Skeletal muscle tissue (tissue), 3 donors: ENCODE measurements at regions not wholly inside any gene's neighbourhood (a gene's known extent, or its start where the extent isn't known, plus 50 kb on each side); places are given as distances from the start of the nearest gene placed in this dataset.

Experiments used
- H3K27ac ChIP-seq: one replicate; pipeline ENCODE4 v1.7.0; 2013; ENCODE audit warnings: mild to moderate bottlenecking, low read depth, low read length, inconsistent platforms
- H3K27me3 ChIP-seq, 3 donors: one replicate each; pipeline ENCODE4 v1.7.0; 2013; ENCODE audit warnings: low read length in 3 of 3; ENCODE audit not compliant: control insufficient read depth in 3 of 3, insufficient read depth in 3 of 3
- H3K36me3 ChIP-seq, 3 donors: one replicate each; pipeline ENCODE4 v1.7.0; 2013; ENCODE audit warnings: low read length in 3 of 3; ENCODE audit not compliant: control insufficient read depth in 3 of 3, insufficient read depth in 3 of 3
- H3K4me1 ChIP-seq, 3 donors: one replicate each; pipeline ENCODE4 v1.7.0; 2013; ENCODE audit warnings: low read length in 3 of 3, mild to moderate bottlenecking in 3 of 3; ENCODE audit not compliant: control insufficient read depth in 3 of 3, insufficient read depth in 3 of 3
- H3K4me3 ChIP-seq, 3 donors: one replicate each; pipeline ENCODE4 v1.7.0; 2013; ENCODE audit warnings: low read length in 3 of 3
- H3K9ac ChIP-seq, 3 donors: one replicate each; pipeline ENCODE4 v1.7.0; 2013; ENCODE audit warnings: low read length in 3 of 3, mild to moderate bottlenecking in 3 of 3, moderate library complexity in 2 of 3, low read depth in 1 of 3
- H3K9me3 ChIP-seq, 3 donors: one replicate each; pipeline ENCODE4 v1.7.0; 2013; ENCODE audit warnings: low read length in 3 of 3; ENCODE audit not compliant: control insufficient read depth in 3 of 3
- donor health status: Osteomylitis.

DNA sequence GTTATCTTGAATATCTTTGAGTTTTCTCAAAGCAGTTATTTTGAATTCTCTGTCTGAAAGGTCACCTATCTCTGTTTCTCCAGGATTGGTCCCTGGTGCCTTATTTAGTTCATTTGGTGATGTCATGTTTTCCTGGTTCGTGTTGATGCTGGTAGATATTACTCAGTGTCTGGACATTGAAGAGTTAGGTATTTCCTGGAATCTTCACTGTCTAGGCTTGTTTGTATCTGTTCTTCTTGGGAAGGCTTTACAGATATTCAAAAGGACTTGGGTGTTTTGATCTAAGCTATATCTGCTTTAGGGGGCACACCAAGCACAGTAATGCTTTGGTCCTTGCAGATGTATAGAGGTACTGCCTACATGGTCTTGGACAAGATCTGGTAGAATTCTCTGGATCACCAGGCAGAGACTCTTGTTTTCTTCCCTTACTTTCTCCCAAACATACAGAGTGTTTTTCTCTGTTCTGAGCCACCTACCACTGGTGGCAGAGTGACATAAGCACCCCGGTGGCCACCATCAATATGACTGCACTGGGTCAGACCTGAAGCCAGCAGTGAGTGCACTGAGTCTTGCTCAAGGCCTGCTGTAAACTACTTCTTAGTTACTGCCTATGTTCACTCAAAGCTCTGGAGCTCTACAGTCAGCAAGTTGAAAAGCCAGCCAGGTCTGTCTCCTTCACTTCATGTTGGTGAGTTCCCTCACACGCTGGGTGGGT lies 193.5 kb upstream of the AMOT start:
- Histone ChIP-seq H3K27me3 (no peaks in the 10 kb centered on the region), H3K4me1 (no peaks in the 10 kb centered on the region), H3K9ac (no peak overlapping the region), H3K36me3 (no peaks in the 10 kb centered on the region), H3K4me3 (no peak overlapping the region), H3K27ac (no peak overlapping the region), H3K9me3 (no peaks in the 10 kb centered on the region)

DNA sequence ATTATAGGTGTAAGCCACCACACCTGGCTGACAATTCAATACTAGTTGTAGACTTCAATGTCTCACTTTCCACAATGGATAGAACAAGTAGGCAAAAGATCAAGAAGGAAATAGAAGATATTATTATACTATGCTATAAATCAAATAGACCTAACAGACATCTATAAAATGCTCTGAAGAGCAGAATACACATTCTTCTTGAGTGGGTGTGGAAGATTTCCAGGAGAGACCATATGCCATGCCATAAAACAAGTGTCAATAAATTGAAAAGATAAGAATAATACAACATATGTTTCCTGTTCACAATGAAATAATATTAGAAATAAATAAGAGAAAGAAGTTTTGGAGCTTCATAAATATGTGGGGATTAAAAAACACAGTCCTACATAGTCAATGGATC lies 179.3 kb upstream of the AMOT start:
- no peak overlapping the region for H3K9ac ChIP-seq
- no peak overlapping the region for H3K27ac ChIP-seq
- no peaks in the 10 kb centered on the region for H3K9me3 ChIP-seq
- H3K4me3 ChIP-seq = no peak overlapping the region
- H3K27me3 ChIP-seq = no peaks in the 10 kb centered on the region
- H3K36me3 ChIP-seq = no peaks in the 10 kb centered on the region
- no peaks in the 10 kb centered on the region for H3K4me1 ChIP-seq

GRCh38 chrX:113009837-113010236 lies 169.2 kb upstream of the AMOT start:
- peaks cover 0 to 2% (median 0%) of the 10 kb centered on the region in 3 donors for H3K9me3 ChIP-seq
- H3K9ac ChIP-seq = no peak overlapping the region
- H3K27ac ChIP-seq = no peak overlapping the region
- no peaks in the 10 kb centered on the region for H3K4me1 ChIP-seq
- no peak overlapping the region for H3K4me3 ChIP-seq
- H3K36me3 ChIP-seq = no peaks in the 10 kb centered on the region
- H3K27me3 ChIP-seq = no peaks in the 10 kb centered on the region

DNA sequence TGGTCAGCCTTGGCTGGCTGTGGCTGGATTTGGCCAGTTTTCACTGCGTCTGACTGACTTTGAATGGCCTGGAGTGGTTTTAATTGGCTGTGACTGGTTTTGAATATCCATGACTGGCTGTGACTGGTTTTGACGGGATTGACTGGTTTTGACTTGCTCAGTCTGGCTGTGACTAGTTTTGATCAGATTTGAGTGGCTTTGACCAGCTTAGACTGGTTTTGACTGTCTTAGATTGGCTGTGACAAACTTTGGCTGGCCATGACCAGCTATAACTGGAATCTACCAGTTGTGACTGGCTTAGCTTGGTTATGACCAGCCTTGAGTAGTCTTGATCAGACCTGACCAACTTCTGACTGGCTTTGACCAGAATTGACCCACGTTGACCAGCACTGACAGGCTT lies 168.4 kb upstream of the AMOT start:
- Histone ChIP-seq H3K9me3 (peaks cover 0 to 2% (median 0%) of the 10 kb centered on the region in 3 donors), H3K27me3 (no peaks in the 10 kb centered on the region), H3K4me3 (no peak overlapping the region), H3K4me1 (no peaks in the 10 kb centered on the region), H3K27ac (no peak overlapping the region), H3K36me3 (no peaks in the 10 kb centered on the region), H3K9ac (no peak overlapping the region)

GRCh38 chrX:113001836-113002235 lies 161.2 kb upstream of the AMOT start:
- Histone ChIP-seq H3K27ac (no peak overlapping the region), H3K9ac (no peak overlapping the region)

DNA sequence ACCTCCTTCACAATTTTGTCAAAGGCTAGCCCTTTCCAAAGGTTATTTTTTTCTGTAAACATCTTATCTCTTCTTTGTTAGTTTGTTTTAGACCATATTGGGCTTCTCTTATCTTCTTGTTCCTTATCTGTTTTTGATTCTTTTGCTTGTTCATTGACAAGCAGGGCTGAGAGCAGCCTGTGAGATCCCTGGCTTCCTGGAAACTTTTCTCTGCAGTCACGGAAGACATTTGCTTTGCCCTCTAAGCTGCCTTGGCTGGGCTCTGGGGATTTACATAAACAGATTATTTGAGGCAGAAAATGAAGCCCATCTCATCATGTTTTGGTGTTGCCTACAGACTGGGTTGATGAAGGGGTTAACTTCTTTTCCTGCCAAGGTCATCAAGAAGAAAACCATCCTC lies 157.4 kb upstream of the AMOT start:
- H3K4me1 ChIP-seq = no peaks in the 10 kb centered on the region
- no peak overlapping the region for H3K27ac ChIP-seq
- no peaks in the 10 kb centered on the region for H3K27me3 ChIP-seq
- no peaks in the 10 kb centered on the region for H3K36me3 ChIP-seq
- H3K9me3 ChIP-seq = no peaks in the 10 kb centered on the region
- no peak overlapping the region for H3K9ac ChIP-seq
- H3K4me3 ChIP-seq = no peak overlapping the region

More at GRCh38 chrX:113001836-113002235, 161.2 kb upstream of the AMOT start:
- Histone ChIP-seq H3K4me1 (no peaks in the 10 kb centered on the region), H3K9me3 (no peaks in the 10 kb centered on the region), H3K27me3 (no peaks in the 10 kb centered on the region), H3K36me3 (no peaks in the 10 kb centered on the region), H3K4me3 (no peak overlapping the region)

DNA sequence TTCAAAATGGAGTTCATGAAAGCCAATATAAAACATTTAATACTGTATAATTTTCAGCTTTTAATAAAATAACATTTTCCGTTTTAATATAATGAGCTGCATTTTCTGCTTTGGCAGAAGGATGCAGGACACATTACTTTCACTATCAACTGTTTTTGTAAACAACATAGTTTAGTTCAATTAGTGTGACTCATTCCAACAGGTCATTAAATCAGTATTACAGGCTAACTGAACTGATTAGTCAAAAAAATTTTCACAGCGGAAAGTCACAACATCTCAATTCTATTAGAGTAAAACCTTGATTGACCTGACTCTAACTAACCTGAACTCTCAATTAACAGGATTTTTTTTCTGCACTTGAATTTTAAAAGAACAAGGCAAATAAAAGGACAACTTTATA lies 151.2 kb upstream of the AMOT start:
- Histone ChIP-seq H3K27me3 (no peaks in the 10 kb centered on the region), H3K4me1 (no peaks in the 10 kb centered on the region), H3K9me3 (no peaks in the 10 kb centered on the region), H3K4me3 (no peak overlapping the region), H3K36me3 (no peaks in the 10 kb centered on the region), H3K9ac (no peak overlapping the region), H3K27ac (no peak overlapping the region)

DNA sequence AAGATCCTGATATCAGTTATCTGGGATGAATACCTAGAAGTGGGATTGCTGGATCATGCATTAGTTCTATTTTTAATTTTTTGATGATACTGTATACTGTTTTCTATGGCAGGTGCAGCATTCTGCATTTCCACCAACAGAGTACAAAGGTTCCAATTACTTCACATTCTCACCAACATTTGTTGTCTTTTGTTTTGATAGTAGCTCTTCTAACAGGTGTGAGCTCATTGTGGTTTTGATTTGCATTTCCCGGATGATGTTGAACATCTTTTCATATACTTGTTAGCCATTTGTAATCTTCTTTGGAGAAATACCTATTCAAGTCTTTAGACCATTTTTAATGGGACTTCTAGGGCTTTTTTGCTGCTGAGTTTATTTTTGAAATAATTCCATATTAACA lies 139.2 kb upstream of the AMOT start:
- no peak overlapping the region for H3K27ac ChIP-seq
- no peaks in the 10 kb centered on the region for H3K27me3 ChIP-seq
- H3K36me3 ChIP-seq = no peaks in the 10 kb centered on the region
- no peaks in the 10 kb centered on the region for H3K9me3 ChIP-seq
- H3K9ac ChIP-seq = no peak overlapping the region
- no peak overlapping the region for H3K4me3 ChIP-seq
- H3K4me1 ChIP-seq = no peaks in the 10 kb centered on the region

- Histone ChIP-seq H3K9me3 (no peaks in the 10 kb centered on the region), H3K9ac (no peak overlapping the region), H3K4me1 (no peaks in the 10 kb centered on the region), H3K27ac (no peak overlapping the region), H3K27me3 (no peaks in the 10 kb centered on the region), H3K4me3 (no peak overlapping the region), H3K36me3 (no peaks in the 10 kb centered on the region)
These were observed 127.9 kb upstream of the AMOT start for GRCh38 chrX:112968351-112969133.

- Histone ChIP-seq H3K4me1 (no peaks in the 10 kb centered on the region), H3K27me3 (no peaks in the 10 kb centered on the region), H3K9me3 (no peaks in the 10 kb centered on the region), H3K9ac (no peak overlapping the region), H3K36me3 (no peaks in the 10 kb centered on the region), H3K4me3 (no peak overlapping the region), H3K27ac (no peak overlapping the region)
These were observed 127.3 kb upstream of the AMOT start for GRCh38 chrX:112967903-112968302.
